G401 (cell line): ENCODE measurements at regions not wholly inside any gene's neighbourhood (a gene's known extent, or its start where the extent isn't known, plus 50 kb on each side); places are given as distances from the start of the nearest gene placed in this dataset.

Source experiments
- DNase-seq: peaks from one replicate; pipeline ENCODE4 v3.0.0-alpha.2; 2015; ENCODE audit warnings: low spot score
- in situ Hi-C: cut with HindIII; loops from 2 replicates; pipeline ENCODE4 v1.10.0; 2016; ENCODE audit warnings: low sequenced_read_pairs, mixed read lengths

GRCh38 chr13:63690672-63691071, 2275.0 kb upstream of the PCDH20 start:
- no peak for DNase-seq
- in situ Hi-C loops: no loop called here

GRCh38 chr13:63684822-63685221, 2269.2 kb upstream of the PCDH20 start:
- DNase-seq: no peak
- in situ Hi-C loops: no loop called here

- in situ Hi-C loops: no loop called here
- no peak for DNase-seq
Observed at GRCh38 chr13:63680704-63681103, 2265.1 kb upstream of the PCDH20 start.

GRCh38 chr13:63671296-63671695, 2255.6 kb upstream of the PCDH20 start:
- no peak for DNase-seq
- in situ Hi-C loops: no loop called here

GRCh38 chr13:63651394-63651793, 2235.7 kb upstream of the PCDH20 start:
- DNase-seq: no peak
- in situ Hi-C loops: no loop called here

- DNase-seq: no peak
- in situ Hi-C loops: no loop called here
Observed at GRCh38 chr13:63643543-63643942, 2227.9 kb upstream of the PCDH20 start.

- in situ Hi-C loops: no loop called here
- no peak for DNase-seq
Observed at GRCh38 chr13:63636316-63636993, 2220.8 kb upstream of the PCDH20 start.

GRCh38 chr13:63632321-63632720, 2216.7 kb upstream of the PCDH20 start:
- in situ Hi-C loops: no loop called here
- DNase-seq: no peak

- in situ Hi-C loops: no loop called here
- DNase-seq: no peak
Observed at GRCh38 chr13:63631006-63631405, 2215.4 kb upstream of the PCDH20 start.

GRCh38 chr13:63629591-63629990, 2213.9 kb upstream of the PCDH20 start:
- in situ Hi-C loops: no loop called here
- no peak for DNase-seq

GRCh38 chr13:63628310-63628709, 2212.7 kb upstream of the PCDH20 start:
- DNase-seq: no peak
- in situ Hi-C loops: no loop called here

GRCh38 chr13:63625869-63626268, 2210.2 kb upstream of the PCDH20 start:
- in situ Hi-C loops: no loop called here
- no peak for DNase-seq

- DNase-seq: no peak
- in situ Hi-C loops: no loop called here
Observed at GRCh38 chr13:63614874-63615612, 2199.4 kb upstream of the PCDH20 start.

GRCh38 chr13:63607153-63607552, 2191.5 kb upstream of the PCDH20 start:
- DNase-seq: no peak
- in situ Hi-C loops: no loop called here

- no peak for DNase-seq
- in situ Hi-C loops: no loop called here
Observed at GRCh38 chr13:63605962-63606361, 2190.3 kb upstream of the PCDH20 start.

- in situ Hi-C loops: no loop called here
- no peak for DNase-seq
Observed at GRCh38 chr13:63605403-63605802, 2189.8 kb upstream of the PCDH20 start.

GRCh38 chr13:63595811-63596210, 2180.2 kb upstream of the PCDH20 start:
- no peak for DNase-seq
- in situ Hi-C loops: no loop called here

GRCh38 chr13:63586467-63586866, 2170.8 kb upstream of the PCDH20 start:
- DNase-seq: no peak
- in situ Hi-C loops: no loop called here

- in situ Hi-C loops: no loop called here
- DNase-seq: no peak
Observed at GRCh38 chr13:63578796-63579195, 2163.1 kb upstream of the PCDH20 start.

- DNase-seq: no peak
- in situ Hi-C loops: no loop called here
Observed at GRCh38 chr13:63567031-63567430, 2151.4 kb upstream of the PCDH20 start.

- no peak for DNase-seq
- in situ Hi-C loops: no loop called here
Observed at GRCh38 chr13:63554157-63554556, 2138.5 kb upstream of the PCDH20 start.
